ENCODE measurements at regions not wholly inside any gene's neighbourhood (a gene's known extent, or its start where the extent isn't known, plus 50 kb on each side); places are given as distances from the start of the nearest gene placed in this dataset.
"Not testable (repeated sequence)": the region's sequence is repeated elsewhere in the genome, so short reads cannot be mapped to it uniquely, and the experiment has no call there.

- no peaks in the 10 kb centered on the region for H3K36me3 ChIP-seq (ENCODE audit: control insufficient read depth, insufficient read depth, low read length)
- H3K27ac ChIP-seq (ENCODE audit: insufficient read depth, low read length, poor library complexity, severe bottlenecking), result no peak overlapping the region
- Mint-ChIP-seq H3K4me3 (no peak overlapping the region), H3K36me3 (peaks cover 13% of the 10 kb centered on the region), H3K27ac (peak overlapping the region in 1 of 3 donors; percentile 36), H3K9me3 (peaks cover 0 to 17% (median 7%) of the 10 kb centered on the region in 7 donors), H3K4me1 (peaks cover 0 to 15% (median 6%) of the 10 kb centered on the region in 4 donors), H3K27me3 (no peaks in the 10 kb centered on the region)
- ATAC-seq (ENCODE audit: low read depth in 2 of 2), result no peak
- H3K4me1 ChIP-seq (ENCODE audit: control insufficient read depth, insufficient read depth, low read length, poor library complexity, severe bottlenecking), result no peaks in the 10 kb centered on the region
- no peak for DNase-seq
- peaks cover 7% of the 10 kb centered on the region in 2 experiments for H3K9me3 ChIP-seq (ENCODE audit: control insufficient read depth in 2 of 2, low read length in 2 of 2)
- no peak overlapping the region for H3K4me3 ChIP-seq (ENCODE audit: low read depth, low read length)
- no peaks in the 10 kb centered on the region for H3K27me3 ChIP-seq (ENCODE audit: control insufficient read depth, insufficient read depth, low read length)
Measured at GRCh38 chr22:23431337-23432072, 148.6 kb downstream of the IGLL1 start.

GRCh38 chr22:23424551-23425068 is 155.5 kb downstream of the IGLL1 start:
- not testable (repeated sequence) for H3K4me1 Mint-ChIP-seq; H3K9me3 Mint-ChIP-seq; H3K36me3 ChIP-seq (ENCODE audit: control insufficient read depth, insufficient read depth, low read length); H3K4me3 ChIP-seq (ENCODE audit: low read depth, low read length); ATAC-seq (ENCODE audit: low read depth in 2 of 2); H3K4me3 Mint-ChIP-seq; H3K27me3 Mint-ChIP-seq; H3K27ac Mint-ChIP-seq; H3K4me1 ChIP-seq (ENCODE audit: control insufficient read depth, insufficient read depth, low read length, poor library complexity, severe bottlenecking); H3K9me3 ChIP-seq (ENCODE audit: control insufficient read depth in 2 of 2, low read length in 2 of 2); H3K27ac ChIP-seq (ENCODE audit: insufficient read depth, low read length, poor library complexity, severe bottlenecking); DNase-seq; H3K36me3 Mint-ChIP-seq; H3K27me3 ChIP-seq (ENCODE audit: control insufficient read depth, insufficient read depth, low read length)

DNA sequence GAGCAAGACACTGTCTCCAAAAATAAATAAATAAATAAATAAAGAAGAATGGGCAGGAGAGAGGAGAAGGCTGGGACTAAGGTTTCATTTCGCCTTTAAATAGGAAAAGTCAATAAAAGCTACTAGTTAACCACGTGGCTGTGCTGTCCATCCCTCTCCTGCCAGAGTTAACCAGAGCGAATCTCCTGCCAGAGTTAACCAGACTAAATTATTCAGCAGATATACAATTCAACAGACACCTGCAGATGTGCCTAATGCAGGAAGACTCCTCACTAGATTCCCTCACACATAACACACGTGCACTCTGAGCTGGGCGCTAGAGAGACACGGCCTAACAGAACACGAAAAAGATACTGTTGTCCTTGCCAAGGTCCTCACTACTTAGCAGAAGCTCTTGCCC is 156.1 kb downstream of the IGLL1 start:
- H3K9me3 ChIP-seq (ENCODE audit: control insufficient read depth in 2 of 2, low read length in 2 of 2), result peaks cover 0 to 2% of the 10 kb centered on the region in 2 experiments
- no peak overlapping the region for H3K27ac Mint-ChIP-seq
- H3K27me3 Mint-ChIP-seq, result no peaks in the 10 kb centered on the region
- ATAC-seq (ENCODE audit: low read depth in 2 of 2) (no peak), DNase-seq (no peak)
- no peak overlapping the region for H3K4me3 ChIP-seq (ENCODE audit: low read depth, low read length)
- H3K4me3 Mint-ChIP-seq, result no peak overlapping the region
- H3K4me1 ChIP-seq (ENCODE audit: control insufficient read depth, insufficient read depth, low read length, poor library complexity, severe bottlenecking), result no peaks in the 10 kb centered on the region
- H3K27ac ChIP-seq (ENCODE audit: insufficient read depth, low read length, poor library complexity, severe bottlenecking), result no peak overlapping the region
- no peaks in the 10 kb centered on the region for H3K36me3 ChIP-seq (ENCODE audit: control insufficient read depth, insufficient read depth, low read length)
- peaks cover 0 to 5% (median 0%) of the 10 kb centered on the region in 7 donors for H3K9me3 Mint-ChIP-seq
- H3K4me1 Mint-ChIP-seq, result peaks cover 0 to 2% (median 0%) of the 10 kb centered on the region in 4 donors
- H3K27me3 ChIP-seq (ENCODE audit: control insufficient read depth, insufficient read depth, low read length), result no peaks in the 10 kb centered on the region
- no peaks in the 10 kb centered on the region for H3K36me3 Mint-ChIP-seq

DNA sequence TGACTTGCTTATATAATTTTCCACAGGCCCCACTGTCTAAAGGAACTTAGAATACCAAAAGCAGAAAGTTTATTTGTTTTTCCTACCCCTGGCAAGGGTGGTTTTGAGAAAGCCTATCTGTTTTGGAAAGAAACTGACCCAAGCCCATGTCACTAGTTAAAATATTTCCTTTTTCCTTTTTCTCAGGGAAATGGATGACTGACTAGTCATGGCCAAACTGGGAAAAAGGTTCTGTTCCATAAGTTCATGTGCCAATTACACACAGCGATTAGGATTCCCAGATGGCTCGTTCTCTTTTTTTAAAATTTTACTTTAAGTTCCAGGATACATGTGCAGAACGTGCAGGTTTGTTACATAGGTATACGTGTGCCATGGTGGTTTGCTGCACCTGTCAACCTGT is 157.8 kb downstream of the IGLL1 start:
- ATAC-seq (ENCODE audit: low read depth in 2 of 2); H3K27ac ChIP-seq (ENCODE audit: insufficient read depth, low read length, poor library complexity, severe bottlenecking); H3K27me3 ChIP-seq (ENCODE audit: control insufficient read depth, insufficient read depth, low read length); H3K27me3 Mint-ChIP-seq; H3K36me3 ChIP-seq (ENCODE audit: control insufficient read depth, insufficient read depth, low read length); DNase-seq; H3K4me3 ChIP-seq (ENCODE audit: low read depth, low read length); H3K4me3 Mint-ChIP-seq; H3K4me1 ChIP-seq (ENCODE audit: control insufficient read depth, insufficient read depth, low read length, poor library complexity, severe bottlenecking); H3K36me3 Mint-ChIP-seq; H3K9me3 ChIP-seq (ENCODE audit: control insufficient read depth in 2 of 2, low read length in 2 of 2); H3K4me1 Mint-ChIP-seq; H3K27ac Mint-ChIP-seq; H3K9me3 Mint-ChIP-seq: not testable (repeated sequence)

DNA sequence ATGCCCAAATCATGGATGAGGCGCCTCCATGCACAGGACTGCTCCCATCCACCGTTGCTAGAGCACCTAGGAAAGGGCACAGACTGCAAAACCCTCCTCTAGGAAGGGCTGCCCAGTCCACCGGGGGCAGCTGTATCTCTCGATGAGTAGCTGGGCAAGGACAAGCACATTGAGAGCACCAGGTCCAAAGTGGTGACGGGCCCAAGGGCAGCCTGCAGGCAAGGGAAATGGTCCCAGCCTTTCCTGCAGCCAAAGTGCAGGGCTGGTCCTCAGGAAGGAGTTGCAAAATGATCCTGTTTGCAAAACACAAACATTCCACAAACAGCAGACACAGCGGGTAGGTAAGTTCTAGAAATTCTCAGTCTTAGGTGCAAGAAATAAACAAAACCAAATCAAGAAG is 158.8 kb downstream of the IGLL1 start:
- not testable (repeated sequence) for DNase-seq; H3K27ac ChIP-seq (ENCODE audit: insufficient read depth, low read length, poor library complexity, severe bottlenecking); H3K36me3 ChIP-seq (ENCODE audit: control insufficient read depth, insufficient read depth, low read length); H3K27me3 Mint-ChIP-seq; H3K36me3 Mint-ChIP-seq; H3K9me3 ChIP-seq (ENCODE audit: control insufficient read depth in 2 of 2, low read length in 2 of 2); ATAC-seq (ENCODE audit: low read depth in 2 of 2); H3K4me1 Mint-ChIP-seq; H3K27me3 ChIP-seq (ENCODE audit: control insufficient read depth, insufficient read depth, low read length); H3K4me3 ChIP-seq (ENCODE audit: low read depth, low read length); H3K27ac Mint-ChIP-seq; H3K9me3 Mint-ChIP-seq; H3K4me3 Mint-ChIP-seq; H3K4me1 ChIP-seq (ENCODE audit: control insufficient read depth, insufficient read depth, low read length, poor library complexity, severe bottlenecking)

DNA sequence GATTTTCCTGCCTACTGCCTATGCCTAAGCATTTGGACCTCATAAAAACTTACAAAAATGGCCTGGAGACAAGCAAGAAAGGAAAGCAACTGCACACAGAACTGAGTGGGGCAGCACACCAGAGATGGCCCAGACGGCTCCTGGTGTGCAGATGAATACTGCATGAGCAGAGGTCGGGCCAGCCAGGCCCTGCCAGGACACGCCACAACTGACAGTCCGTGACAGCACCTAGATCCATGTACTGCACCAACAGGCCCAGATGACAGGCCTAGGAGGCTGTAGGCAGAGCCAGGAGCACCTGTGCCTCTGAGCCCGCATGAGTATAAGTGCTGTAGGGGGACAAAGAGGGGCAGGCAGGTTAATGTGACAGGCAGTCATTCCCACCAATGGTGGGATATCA is 160.2 kb downstream of the IGLL1 start:
- DNase-seq (no peak), ATAC-seq (ENCODE audit: low read depth in 2 of 2) (no peak)
- no peak overlapping the region for H3K27ac ChIP-seq (ENCODE audit: insufficient read depth, low read length, poor library complexity, severe bottlenecking)
- H3K36me3 ChIP-seq (ENCODE audit: control insufficient read depth, insufficient read depth, low read length), result no peaks in the 10 kb centered on the region
- no peaks in the 10 kb centered on the region for H3K4me1 Mint-ChIP-seq
- H3K27ac Mint-ChIP-seq, result no peak overlapping the region
- H3K27me3 Mint-ChIP-seq, result no peaks in the 10 kb centered on the region
- no peaks in the 10 kb centered on the region for H3K4me1 ChIP-seq (ENCODE audit: control insufficient read depth, insufficient read depth, low read length, poor library complexity, severe bottlenecking)
- H3K4me3 ChIP-seq (ENCODE audit: low read depth, low read length), result no peak overlapping the region
- no peaks in the 10 kb centered on the region for H3K9me3 Mint-ChIP-seq
- H3K4me3 Mint-ChIP-seq, result no peak overlapping the region
- H3K27me3 ChIP-seq (ENCODE audit: control insufficient read depth, insufficient read depth, low read length), result no peaks in the 10 kb centered on the region
- no peaks in the 10 kb centered on the region for H3K9me3 ChIP-seq (ENCODE audit: control insufficient read depth in 2 of 2, low read length in 2 of 2)
- no peaks in the 10 kb centered on the region for H3K36me3 Mint-ChIP-seq

- no peak overlapping the region for H3K27ac Mint-ChIP-seq
- H3K36me3 Mint-ChIP-seq, result no peaks in the 10 kb centered on the region
- H3K27me3 ChIP-seq (ENCODE audit: control insufficient read depth, insufficient read depth, low read length), result no peaks in the 10 kb centered on the region
- no peaks in the 10 kb centered on the region for H3K4me1 Mint-ChIP-seq
- H3K4me3 Mint-ChIP-seq, result no peak overlapping the region
- DNase-seq, result no peak
- no peak overlapping the region for H3K27ac ChIP-seq (ENCODE audit: insufficient read depth, low read length, poor library complexity, severe bottlenecking)
- no peak for ATAC-seq (ENCODE audit: low read depth in 2 of 2)
- no peaks in the 10 kb centered on the region for H3K27me3 Mint-ChIP-seq
- no peaks in the 10 kb centered on the region for H3K9me3 Mint-ChIP-seq
- no peaks in the 10 kb centered on the region for H3K36me3 ChIP-seq (ENCODE audit: control insufficient read depth, insufficient read depth, low read length)
- H3K4me1 ChIP-seq (ENCODE audit: control insufficient read depth, insufficient read depth, low read length, poor library complexity, severe bottlenecking), result no peaks in the 10 kb centered on the region
- H3K9me3 ChIP-seq (ENCODE audit: control insufficient read depth in 2 of 2, low read length in 2 of 2), result no peaks in the 10 kb centered on the region
- H3K4me3 ChIP-seq (ENCODE audit: low read depth, low read length), result no peak overlapping the region
Measured at GRCh38 chr22:23419171-23419570, 160.9 kb downstream of the IGLL1 start.

GRCh38 chr22:23418159-23418788 is 161.8 kb downstream of the IGLL1 start:
- Mint-ChIP-seq H3K27ac (no peak overlapping the region), H3K4me1 (no peaks in the 10 kb centered on the region), H3K36me3 (no peaks in the 10 kb centered on the region), H3K9me3 (no peaks in the 10 kb centered on the region), H3K27me3 (no peaks in the 10 kb centered on the region), H3K4me3 (no peak overlapping the region)
- Histone ChIP-seq H3K27me3 (ENCODE audit: control insufficient read depth, insufficient read depth, low read length) (no peaks in the 10 kb centered on the region), H3K9me3 (ENCODE audit: control insufficient read depth in 2 of 2, low read length in 2 of 2) (no peaks in the 10 kb centered on the region), H3K4me1 (ENCODE audit: control insufficient read depth, insufficient read depth, low read length, poor library complexity, severe bottlenecking) (no peaks in the 10 kb centered on the region), H3K4me3 (ENCODE audit: low read depth, low read length) (no peak overlapping the region), H3K27ac (ENCODE audit: insufficient read depth, low read length, poor library complexity, severe bottlenecking) (no peak overlapping the region), H3K36me3 (ENCODE audit: control insufficient read depth, insufficient read depth, low read length) (no peaks in the 10 kb centered on the region)
- DNase-seq (no peak), ATAC-seq (ENCODE audit: low read depth in 2 of 2) (no peak)

Measured in CD4-positive, CD25-positive, alpha-beta regulatory T cell (primary cell).